K562 (cell line): ENCODE measurements at regions not wholly inside any gene's neighbourhood (a gene's known extent, or its start where the extent isn't known, plus 50 kb on each side); places are given as distances from the start of the nearest gene placed in this dataset.

Source experiments
- HDAC8 ChIP-seq: fragments of 450-650 bp; IDR thresholded peaks from 2 replicates; pipeline ENCODE4 v1.6.1; 2016; ENCODE audit warnings: mild to moderate bottlenecking, missing genetic modification characterization, moderate library complexity, missing compliant biosample characterization
- KLF10 ChIP-seq: fragments of 250-450 bp; sonication (Bioruptor Pico); IDR thresholded peaks from 2 replicates; pipeline ENCODE4 v1.6.1; 2021; ENCODE audit warnings: matching md5 sums
- NR1H2 ChIP-seq: sonication (generic); formaldehyde crosslinking; IDR thresholded peaks from 2 replicates; pipeline ENCODE4 v1.4.0; 2020; ENCODE audit warnings: mild to moderate bottlenecking, missing genetic modification reagents
- TAF15 ChIP-seq: fragments of 200-400 bp; formaldehyde crosslinking; IDR thresholded peaks from 2 replicates; pipeline ENCODE4 v1.6.1; 2017; ENCODE audit warnings: mild to moderate bottlenecking, low read depth, low read length, moderate library complexity
- ZNF3 ChIP-seq: fragments of 250-450 bp; sonication (Bioruptor Pico); IDR thresholded peaks from 2 replicates; pipeline ENCODE4 v1.5.0; 2021; ENCODE audit warnings: mild to moderate bottlenecking, moderate library complexity
- ZNF57 ChIP-seq: fragments of 450-650 bp; formaldehyde crosslinking; IDR thresholded peaks from 2 replicates; pipeline ENCODE4 v1.4.0; 2020; ENCODE audit warnings: mild to moderate bottlenecking, moderate library complexity
- ZNF695 ChIP-seq: fragments of 450-650 bp; formaldehyde crosslinking; IDR thresholded peaks from 2 replicates; pipeline ENCODE4 v1.4.0; 2020; ENCODE audit warnings: mild to moderate bottlenecking, moderate library complexity
- TF ChIP-seq, protein P1 (sequence below): sonication (generic); formaldehyde crosslinking; IDR thresholded peaks from 2 replicates; pipeline ENCODE4 v1.8.0; 2023; ENCODE audit warnings: mild to moderate bottlenecking, missing genetic modification reagents
- TF ChIP-seq, protein P2 (sequence below): fragments of 450-650 bp; formaldehyde crosslinking; IDR thresholded peaks from 2 replicates; pipeline ENCODE4 v1.4.0; 2020; ENCODE audit warnings: mild to moderate bottlenecking, moderate library complexity

DNA sequence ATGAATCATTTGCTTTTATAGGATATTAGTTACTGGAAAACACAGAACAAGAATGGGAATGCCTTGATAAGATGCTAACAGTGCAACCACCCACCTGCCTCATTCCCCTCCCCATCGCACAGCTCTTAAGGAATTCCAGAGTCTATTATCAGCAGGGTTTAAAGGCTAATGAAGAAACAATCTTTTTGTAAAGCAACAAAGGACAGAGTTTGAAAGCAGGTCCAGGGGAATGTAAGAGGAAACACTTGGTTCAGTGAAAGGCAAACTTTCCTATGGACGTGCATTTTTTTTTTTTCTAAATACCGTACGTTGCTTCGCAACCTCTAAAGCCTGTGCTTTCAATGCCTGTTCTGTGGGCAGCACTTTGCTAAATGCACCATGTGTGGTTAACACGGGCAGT lies 92.5 kb downstream of the GPR50 start (continued):
- TF ChIP-seq, protein P1, sequence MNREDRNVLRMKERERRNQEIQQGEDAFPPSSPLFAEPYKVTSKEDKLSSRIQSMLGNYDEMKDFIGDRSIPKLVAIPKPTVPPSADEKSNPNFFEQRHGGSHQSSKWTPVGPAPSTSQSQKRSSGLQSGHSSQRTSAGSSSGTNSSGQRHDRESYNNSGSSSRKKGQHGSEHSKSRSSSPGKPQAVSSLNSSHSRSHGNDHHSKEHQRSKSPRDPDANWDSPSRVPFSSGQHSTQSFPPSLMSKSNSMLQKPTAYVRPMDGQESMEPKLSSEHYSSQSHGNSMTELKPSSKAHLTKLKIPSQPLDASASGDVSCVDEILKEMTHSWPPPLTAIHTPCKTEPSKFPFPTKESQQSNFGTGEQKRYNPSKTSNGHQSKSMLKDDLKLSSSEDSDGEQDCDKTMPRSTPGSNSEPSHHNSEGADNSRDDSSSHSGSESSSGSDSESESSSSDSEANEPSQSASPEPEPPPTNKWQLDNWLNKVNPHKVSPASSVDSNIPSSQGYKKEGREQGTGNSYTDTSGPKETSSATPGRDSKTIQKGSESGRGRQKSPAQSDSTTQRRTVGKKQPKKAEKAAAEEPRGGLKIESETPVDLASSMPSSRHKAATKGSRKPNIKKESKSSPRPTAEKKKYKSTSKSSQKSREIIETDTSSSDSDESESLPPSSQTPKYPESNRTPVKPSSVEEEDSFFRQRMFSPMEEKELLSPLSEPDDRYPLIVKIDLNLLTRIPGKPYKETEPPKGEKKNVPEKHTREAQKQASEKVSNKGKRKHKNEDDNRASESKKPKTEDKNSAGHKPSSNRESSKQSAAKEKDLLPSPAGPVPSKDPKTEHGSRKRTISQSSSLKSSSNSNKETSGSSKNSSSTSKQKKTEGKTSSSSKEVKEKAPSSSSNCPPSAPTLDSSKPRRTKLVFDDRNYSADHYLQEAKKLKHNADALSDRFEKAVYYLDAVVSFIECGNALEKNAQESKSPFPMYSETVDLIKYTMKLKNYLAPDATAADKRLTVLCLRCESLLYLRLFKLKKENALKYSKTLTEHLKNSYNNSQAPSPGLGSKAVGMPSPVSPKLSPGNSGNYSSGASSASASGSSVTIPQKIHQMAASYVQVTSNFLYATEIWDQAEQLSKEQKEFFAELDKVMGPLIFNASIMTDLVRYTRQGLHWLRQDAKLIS (CRISPR knock-in tag) = no peak
- TF ChIP-seq TAF15 (no peak), ZNF57 (CRISPR knock-in tag) (no peak), ZNF3 (CRISPR knock-in tag) (no peak), KLF10 (CRISPR knock-in tag) (no peak), ZNF695 (CRISPR knock-in tag) (no peak), HDAC8 (tag) (no peak), NR1H2 (CRISPR knock-in tag) (no peak)
- TF ChIP-seq, protein P2, sequence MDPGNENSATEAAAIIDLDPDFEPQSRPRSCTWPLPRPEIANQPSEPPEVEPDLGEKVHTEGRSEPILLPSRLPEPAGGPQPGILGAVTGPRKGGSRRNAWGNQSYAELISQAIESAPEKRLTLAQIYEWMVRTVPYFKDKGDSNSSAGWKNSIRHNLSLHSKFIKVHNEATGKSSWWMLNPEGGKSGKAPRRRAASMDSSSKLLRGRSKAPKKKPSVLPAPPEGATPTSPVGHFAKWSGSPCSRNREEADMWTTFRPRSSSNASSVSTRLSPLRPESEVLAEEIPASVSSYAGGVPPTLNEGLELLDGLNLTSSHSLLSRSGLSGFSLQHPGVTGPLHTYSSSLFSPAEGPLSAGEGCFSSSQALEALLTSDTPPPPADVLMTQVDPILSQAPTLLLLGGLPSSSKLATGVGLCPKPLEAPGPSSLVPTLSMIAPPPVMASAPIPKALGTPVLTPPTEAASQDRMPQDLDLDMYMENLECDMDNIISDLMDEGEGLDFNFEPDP (CRISPR knock-in tag) = no peak
